Panc1 (cell line): ENCODE measurements at regions not wholly inside any gene's neighbourhood (a gene's known extent, or its start where the extent isn't known, plus 50 kb on each side); places are given as distances from the start of the nearest gene placed in this dataset.

Source experiments
- ATAC-seq: fragments of 200-7000 bp; cut with Tn5 transposase; 2 replicates; pipeline ENCODE4 v1.9.1; 2020; ENCODE audit warnings: mild to moderate bottlenecking, moderate library complexity
- BruUV-seq: library from RNA; stranded (reverse); fragments of 400-500 nt; replicated peaks from 2 replicates; lab custom pipeline; 2021; lab: Mats Ljungman, UMichigan
- CTCF ChIA-PET: fragments of 300-600 bp; sonication (Branson Sonifier 250); formaldehyde crosslinking; loops from one replicate; lab custom pipeline; 2022; ENCODE audit warnings: antibody characterized with exemption; lab: Charles Lee
- POLR2A ChIA-PET: fragments of 300-600 bp; sonication (Branson Sonifier 250); formaldehyde crosslinking; loops from one replicate; lab custom pipeline; 2022; ENCODE audit warnings: antibody characterized with exemption; lab: Charles Lee
- DNase-seq: peaks from one replicate; pipeline ENCODE4 v3.0.0-alpha.2; 2010; ENCODE audit warnings: low read depth, low spot score
- H3K27ac ChIP-seq: 2 replicates; pipeline ENCODE4 v1.5.1; 2011; ENCODE audit warnings: mild to moderate bottlenecking, low read length, inconsistent platforms
- H3K27me3 ChIP-seq: fragments of 200-500 bp; sonication (Bioruptor generic); 2 replicates; pipeline ENCODE4 v1.6.0; 2014; ENCODE audit warnings: low read length, inconsistent platforms; ENCODE audit not compliant: control insufficient read depth, insufficient read depth
- H3K36me3 ChIP-seq: fragments of 200-500 bp; sonication (Bioruptor generic); 2 replicates; pipeline ENCODE4 v1.5.1; 2014; ENCODE audit warnings: inconsistent platforms, mild to moderate bottlenecking, low read length, moderate library complexity; ENCODE audit not compliant: control insufficient read depth, insufficient read depth
- H3K4me1 ChIP-seq: 2 replicates; pipeline ENCODE4 v1.5.1; 2011; ENCODE audit warnings: inconsistent platforms, mild to moderate bottlenecking, low read length, moderate library complexity; ENCODE audit not compliant: control insufficient read depth, insufficient read depth
- H3K4me3 ChIP-seq, 2 experiments: 2 replicates each; pipeline ENCODE4 v1.5.1; 2011 to 2012; ENCODE audit warnings: low read depth in 2 of 2, low read length in 2 of 2, mild to moderate bottlenecking in 2 of 2, inconsistent platforms in 1 of 2, moderate library complexity in 1 of 2
- H3K9me3 ChIP-seq: fragments of 200-500 bp; sonication (Bioruptor generic); 2 replicates; pipeline ENCODE4 v1.5.1; 2014; ENCODE audit warnings: low read depth, mild to moderate bottlenecking, inconsistent platforms, low read length, moderate library complexity; ENCODE audit not compliant: control insufficient read depth, insufficient read depth
- POLR2AphosphoS5 ChIP-seq: IDR thresholded peaks from 2 replicates; pipeline ENCODE4 v1.6.1; 2012; ENCODE audit warnings: mild to moderate bottlenecking, low read depth, low read length, moderate library complexity
- REST ChIP-seq, 2 experiments: IDR thresholded peaks; 2 replicates each; pipeline ENCODE4 v1.6.1; 2011 to 2012; ENCODE audit warnings: low read depth in 2 of 2, control low read depth in 1 of 2, low read length in 1 of 2, mild to moderate bottlenecking in 1 of 2, moderate library complexity in 1 of 2; ENCODE audit not compliant: insufficient read depth in 1 of 2
- SIN3A ChIP-seq: IDR thresholded peaks from 2 replicates; pipeline ENCODE4 v1.6.1; 2012; ENCODE audit warnings: low read depth, mild to moderate bottlenecking, low read length, moderate library complexity, borderline replicate concordance; ENCODE audit not compliant: insufficient read depth
- TCF7L2 ChIP-seq: IDR thresholded peaks from 2 replicates; pipeline ENCODE4 v1.6.1; 2011; ENCODE audit warnings: mild to moderate bottlenecking, low read depth, low read length, inconsistent platforms
- in situ Hi-C: cut with HindIII; loops from 2 replicates; pipeline ENCODE4 v1.10.0; 2016; ENCODE audit warnings: low sequenced_read_pairs, low pct_unique_long_range_greater_than_20kb
- intact Hi-C: fragments of 100-400 bp; cut with micrococcal nuclease; formaldehyde crosslinking; loops from one replicate; pipeline ENCODE4 v1.10.0; 2022; ENCODE audit not compliant: unreplicated experiment
- TF ChIP-seq, protein P1 (sequence below): fragments of 450-650 bp; IDR thresholded peaks from 2 replicates; pipeline ENCODE4 v1.5.1; 2017; ENCODE audit warnings: mild to moderate bottlenecking

GRCh38 chr17:54760836-54761235 is 139.8 kb upstream of the TOM1L1 start:
- no TSS peak for BruUV-seq
- no peak overlapping the region for H3K4me3 ChIP-seq
- intact Hi-C loops (no loop called here), in situ Hi-C loops (no loop called here)
- no peak overlapping the region for H3K27ac ChIP-seq
- ChIA-PET CTCF (no interaction called here), POLR2A (no interaction called here)
- H3K9me3 ChIP-seq = no peaks in the 10 kb centered on the region
- DNase-seq (no peak), ATAC-seq (no peak)
- H3K36me3 ChIP-seq = no peaks in the 10 kb centered on the region
- no peaks in the 10 kb centered on the region for H3K4me1 ChIP-seq
- no peaks in the 10 kb centered on the region for H3K27me3 ChIP-seq
- TF ChIP-seq, protein P1, sequence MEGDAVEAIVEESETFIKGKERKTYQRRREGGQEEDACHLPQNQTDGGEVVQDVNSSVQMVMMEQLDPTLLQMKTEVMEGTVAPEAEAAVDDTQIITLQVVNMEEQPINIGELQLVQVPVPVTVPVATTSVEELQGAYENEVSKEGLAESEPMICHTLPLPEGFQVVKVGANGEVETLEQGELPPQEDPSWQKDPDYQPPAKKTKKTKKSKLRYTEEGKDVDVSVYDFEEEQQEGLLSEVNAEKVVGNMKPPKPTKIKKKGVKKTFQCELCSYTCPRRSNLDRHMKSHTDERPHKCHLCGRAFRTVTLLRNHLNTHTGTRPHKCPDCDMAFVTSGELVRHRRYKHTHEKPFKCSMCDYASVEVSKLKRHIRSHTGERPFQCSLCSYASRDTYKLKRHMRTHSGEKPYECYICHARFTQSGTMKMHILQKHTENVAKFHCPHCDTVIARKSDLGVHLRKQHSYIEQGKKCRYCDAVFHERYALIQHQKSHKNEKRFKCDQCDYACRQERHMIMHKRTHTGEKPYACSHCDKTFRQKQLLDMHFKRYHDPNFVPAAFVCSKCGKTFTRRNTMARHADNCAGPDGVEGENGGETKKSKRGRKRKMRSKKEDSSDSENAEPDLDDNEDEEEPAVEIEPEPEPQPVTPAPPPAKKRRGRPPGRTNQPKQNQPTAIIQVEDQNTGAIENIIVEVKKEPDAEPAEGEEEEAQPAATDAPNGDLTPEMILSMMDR = no peak
- no peak for TF ChIP-seq REST (IDR thresholded peaks at IDR 0.05; ENCODE audit: insufficient read depth in 1 of 2, low read depth in 2 of 2, low read length in 1 of 2)
- no peak for TF ChIP-seq TCF7L2
- no peak for TF ChIP-seq POLR2AphosphoS5
- TF ChIP-seq SIN3A = no peak

DNA sequence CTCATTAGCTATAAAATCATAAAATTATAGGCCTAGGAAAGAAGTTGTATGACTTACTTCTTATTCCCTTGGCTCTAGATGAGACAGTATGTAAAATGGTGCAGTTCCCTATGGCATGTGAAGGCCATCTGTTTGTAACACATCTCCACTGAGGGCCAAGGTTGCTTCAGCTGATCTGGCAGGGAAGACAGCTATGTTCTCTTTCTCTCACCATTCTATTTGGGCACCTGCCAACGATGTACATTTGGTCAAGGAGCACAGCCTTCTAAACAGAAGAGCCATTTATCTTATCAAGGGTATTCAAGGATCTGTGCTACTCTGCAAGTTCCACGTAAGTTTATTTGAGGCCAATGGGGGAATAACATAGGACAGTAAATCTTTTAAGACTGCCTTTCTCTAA is 129.8 kb upstream of the TOM1L1 start:
- H3K4me3 ChIP-seq = no peak overlapping the region
- ATAC-seq (no peak), DNase-seq (no peak)
- in situ Hi-C loops = no loop called here
- H3K27ac ChIP-seq = no peak overlapping the region
- ChIA-PET POLR2A (no interaction called here), CTCF (no interaction called here)
- intact Hi-C loops = no loop called here
- H3K4me1 ChIP-seq = no peaks in the 10 kb centered on the region
- H3K27me3 ChIP-seq = no peaks in the 10 kb centered on the region
- TF ChIP-seq TCF7L2 = no peak
- TF ChIP-seq POLR2AphosphoS5 = no peak
- TF ChIP-seq SIN3A = no peak
- TF ChIP-seq, protein P1 = no peak
- no peak for TF ChIP-seq REST (IDR thresholded peaks at IDR 0.05; ENCODE audit: insufficient read depth in 1 of 2, low read depth in 2 of 2, low read length in 1 of 2)
- no peaks in the 10 kb centered on the region for H3K9me3 ChIP-seq
- no peaks in the 10 kb centered on the region for H3K36me3 ChIP-seq
- BruUV-seq = no TSS peak
